22Rv1 (cell line): ENCODE measurements at regions not wholly inside any gene's neighbourhood (a gene's known extent, or its start where the extent isn't known, plus 50 kb on each side); places are given as distances from the start of the nearest gene placed in this dataset.

ENCODE experiments used
- ZFX ChIP-seq: fragments of 450-650 bp; IDR thresholded peaks from 2 replicates; pipeline ENCODE4 v1.6.1; 2017; ENCODE audit warnings: antibody characterized with exemption, borderline replicate concordance
- TF ChIP-seq, protein P1 (sequence below): fragments of 450-650 bp; IDR thresholded peaks from 2 replicates; pipeline ENCODE4 v1.5.1; 2017; ENCODE audit warnings: mild to moderate bottlenecking

DNA sequence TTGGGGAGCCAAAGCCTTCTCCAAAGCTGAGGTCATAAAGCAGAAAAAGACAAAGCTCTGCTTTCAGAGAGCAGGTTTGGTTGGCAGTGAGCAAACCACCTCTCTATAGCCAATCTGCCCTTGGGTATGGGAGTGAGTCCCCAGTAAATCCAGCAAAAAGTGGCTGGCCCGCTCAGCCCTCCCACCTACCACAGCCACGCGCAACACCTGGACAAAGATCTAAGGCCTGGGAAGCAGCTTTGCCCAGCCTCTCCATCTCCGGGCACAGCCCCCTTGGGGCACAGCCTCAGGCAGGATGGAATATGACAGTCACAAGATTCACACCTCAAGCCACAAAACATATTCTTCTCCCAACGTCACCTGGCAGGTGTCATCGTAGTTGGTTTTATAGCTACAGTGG is 211.7 kb upstream of the EEA1 start:
- TF ChIP-seq, protein P1, sequence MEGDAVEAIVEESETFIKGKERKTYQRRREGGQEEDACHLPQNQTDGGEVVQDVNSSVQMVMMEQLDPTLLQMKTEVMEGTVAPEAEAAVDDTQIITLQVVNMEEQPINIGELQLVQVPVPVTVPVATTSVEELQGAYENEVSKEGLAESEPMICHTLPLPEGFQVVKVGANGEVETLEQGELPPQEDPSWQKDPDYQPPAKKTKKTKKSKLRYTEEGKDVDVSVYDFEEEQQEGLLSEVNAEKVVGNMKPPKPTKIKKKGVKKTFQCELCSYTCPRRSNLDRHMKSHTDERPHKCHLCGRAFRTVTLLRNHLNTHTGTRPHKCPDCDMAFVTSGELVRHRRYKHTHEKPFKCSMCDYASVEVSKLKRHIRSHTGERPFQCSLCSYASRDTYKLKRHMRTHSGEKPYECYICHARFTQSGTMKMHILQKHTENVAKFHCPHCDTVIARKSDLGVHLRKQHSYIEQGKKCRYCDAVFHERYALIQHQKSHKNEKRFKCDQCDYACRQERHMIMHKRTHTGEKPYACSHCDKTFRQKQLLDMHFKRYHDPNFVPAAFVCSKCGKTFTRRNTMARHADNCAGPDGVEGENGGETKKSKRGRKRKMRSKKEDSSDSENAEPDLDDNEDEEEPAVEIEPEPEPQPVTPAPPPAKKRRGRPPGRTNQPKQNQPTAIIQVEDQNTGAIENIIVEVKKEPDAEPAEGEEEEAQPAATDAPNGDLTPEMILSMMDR = no peak
- no peak for TF ChIP-seq ZFX
